ENCODE measurements at regions not wholly inside any gene's neighbourhood (a gene's known extent, or its start where the extent isn't known, plus 50 kb on each side); places are given as distances from the start of the nearest gene placed in this dataset.

- ATAC-seq (no peak), DNase-seq (no peak)
- Histone ChIP-seq H3K27me3 (ENCODE audit: insufficient read depth in 3 of 3, low read length in 2 of 3) (peaks cover 0 to 5% (median 4%) of the 10 kb centered on the region in 3 donors), H3K9me3 (peaks cover 7% of the 10 kb centered on the region), H3K36me3 (ENCODE audit: insufficient read depth in 1 of 2, low read depth in 1 of 2) (no peaks in the 10 kb centered on the region), H3K4me3 (no peak overlapping the region), H3K4me1 (no peaks in the 10 kb centered on the region), H3K27ac (no peak overlapping the region)
- 79 to 87% (median 87%) methylated on average over 16 of the region's 16 CpGs for WGBS, 3 donors
- no peak for TF ChIP-seq CTCF (IDR thresholded peaks at IDR 0.05)
- intact Hi-C loops (cut with DNase I), result no loop called here
Observed at GRCh38 chr1:244291236-244292201, 160.2 kb downstream of the ADSS2 start.

- TF ChIP-seq CTCF (IDR thresholded peaks at IDR 0.05), result no peak
- no peaks in the 10 kb centered on the region for H3K36me3 ChIP-seq (ENCODE audit: insufficient read depth in 1 of 2, low read depth in 1 of 2)
- WGBS, 3 donors, result 81 to 83% (median 81%) methylated on average over 7 of the region's 7 CpGs
- no peak for ATAC-seq
- H3K4me1 ChIP-seq, result no peaks in the 10 kb centered on the region
- no peak for DNase-seq
- no peak overlapping the region for H3K4me3 ChIP-seq
- H3K27me3 ChIP-seq (ENCODE audit: insufficient read depth in 3 of 3, low read length in 2 of 3), result peaks cover 0 to 5% (median 0%) of the 10 kb centered on the region in 3 donors
- no peak overlapping the region for H3K27ac ChIP-seq
- H3K9me3 ChIP-seq, result no peaks in the 10 kb centered on the region
- intact Hi-C loops (cut with DNase I), result no loop called here
Observed at GRCh38 chr1:244294599-244295224, 157.0 kb downstream of the ADSS2 start.

GRCh38 chr1:244296003-244296402, 155.7 kb downstream of the ADSS2 start:
- TF ChIP-seq CTCF (IDR thresholded peaks at IDR 0.05), result no peak
- Histone ChIP-seq H3K27ac (no peak overlapping the region), H3K4me3 (no peak overlapping the region), H3K27me3 (ENCODE audit: insufficient read depth in 3 of 3, low read length in 2 of 3) (peaks cover 0 to 3% (median 0%) of the 10 kb centered on the region in 3 donors), H3K36me3 (ENCODE audit: insufficient read depth in 1 of 2, low read depth in 1 of 2) (no peaks in the 10 kb centered on the region), H3K4me1 (no peaks in the 10 kb centered on the region), H3K9me3 (no peaks in the 10 kb centered on the region)
- 70 to 79% (median 72%) methylated on average over 5 to 8 of the region's 8 CpGs for WGBS, 3 donors
- intact Hi-C loops (cut with DNase I), result no loop called here
- ATAC-seq, result no peak
- no peak for DNase-seq

GRCh38 chr1:244296447-244296846, 155.3 kb downstream of the ADSS2 start:
- H3K27ac ChIP-seq, result no peak overlapping the region
- intact Hi-C loops (cut with DNase I), result no loop called here
- DNase-seq (no peak), ATAC-seq (no peak)
- peaks cover 0 to 3% (median 0%) of the 10 kb centered on the region in 3 donors for H3K27me3 ChIP-seq (ENCODE audit: insufficient read depth in 3 of 3, low read length in 2 of 3)
- TF ChIP-seq CTCF (IDR thresholded peaks at IDR 0.05), result no peak
- H3K9me3 ChIP-seq, result no peaks in the 10 kb centered on the region
- no peak overlapping the region for H3K4me3 ChIP-seq
- 50 to 63% (median 53%) methylated on average over 6 of the region's 6 CpGs for WGBS, 3 donors
- no peaks in the 10 kb centered on the region for H3K4me1 ChIP-seq
- H3K36me3 ChIP-seq (ENCODE audit: insufficient read depth in 1 of 2, low read depth in 1 of 2), result no peaks in the 10 kb centered on the region
